ENCODE measurements at regions not wholly inside any gene's neighbourhood (a gene's known extent, or its start where the extent isn't known, plus 50 kb on each side); places are given as distances from the start of the nearest gene placed in this dataset.

GRCh38 chr13:97654236-97654635 is 220.3 kb downstream of the RAP2A start:
- Histone ChIP-seq H3K4me1 (ENCODE audit: control insufficient read depth in 1 of 2, insufficient read depth in 2 of 2, low read length in 2 of 2) (peaks cover 0 to 2% of the 10 kb centered on the region in 2 experiments), H2BK12ac (ENCODE audit: low read length) (no peak overlapping the region), H3K4me3 (ENCODE audit: low read depth, low read length) (no peak overlapping the region), H3K36me3 (ENCODE audit: control insufficient read depth in 1 of 2, insufficient read depth in 2 of 2, low read length in 2 of 2) (no peaks in the 10 kb centered on the region), H3K23ac (ENCODE audit: low read length) (no peak overlapping the region), H4K91ac (ENCODE audit: low read depth, low read length) (no peak overlapping the region), H3K4me2 (ENCODE audit: low read length) (no peak overlapping the region), H2AK5ac (ENCODE audit: low read length) (no peak overlapping the region), H2BK5ac (ENCODE audit: low read depth, low read length, poor library complexity) (no peak overlapping the region), H3K14ac (ENCODE audit: low read length) (no peak overlapping the region), H3K79me2 (ENCODE audit: control insufficient read depth, insufficient read depth, low read length, poor library complexity) (no peaks in the 10 kb centered on the region), H2AFZ (ENCODE audit: insufficient read depth, low read length, poor library complexity) (no peak overlapping the region), H3K18ac (ENCODE audit: low read length) (no peak overlapping the region), H4K8ac (ENCODE audit: low read depth, low read length) (no peak overlapping the region), H3K4ac (ENCODE audit: low read depth, low read length) (no peak overlapping the region), H3K79me1 (ENCODE audit: low read length) (no peaks in the 10 kb centered on the region), H3K9me3 (ENCODE audit: insufficient read depth, low read depth, low read length) (no peaks in the 10 kb centered on the region), H3K27ac (ENCODE audit: low read depth, low read length) (no peak overlapping the region), H3K27me3 (ENCODE audit: insufficient read depth, low read length) (no peaks in the 10 kb centered on the region), H3K9ac (ENCODE audit: low read length) (no peak overlapping the region), H2BK120ac (ENCODE audit: insufficient read depth, low read length, poor library complexity) (no peak overlapping the region), H4K12ac (ENCODE audit: low read depth, low read length) (no peak overlapping the region)
- DNase-seq, result no peak
- no CpG with 5 or more reads among the region's 5 CpGs for WGBS (ENCODE audit: extremely low coverage, insufficient coverage, insufficient read length)

DNA sequence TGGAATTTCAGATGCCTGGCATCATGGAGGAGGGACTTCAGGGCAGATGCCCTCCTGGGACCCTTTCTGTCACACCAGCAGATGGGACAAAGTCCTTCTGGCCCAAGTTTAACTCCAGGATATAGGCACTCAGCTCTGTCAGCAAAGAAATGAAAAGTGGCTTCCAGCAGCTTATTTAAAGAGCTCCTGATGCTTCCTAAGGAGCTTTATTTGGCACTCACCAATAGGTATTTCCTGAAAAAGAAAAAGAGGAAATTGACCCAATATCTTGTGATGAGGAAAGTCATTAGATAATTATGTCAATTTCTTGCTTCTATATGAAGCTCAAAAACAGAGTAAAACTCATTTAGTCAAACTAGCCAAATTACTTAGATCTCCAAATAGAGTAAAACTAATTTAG is 224.6 kb downstream of the RAP2A start:
- no peak overlapping the region for H3K4me3 ChIP-seq (ENCODE audit: low read depth, low read length)
- H4K12ac ChIP-seq (ENCODE audit: low read depth, low read length), result no peak overlapping the region
- no peak overlapping the region for H3K9ac ChIP-seq (ENCODE audit: low read length)
- no peaks in the 10 kb centered on the region for H3K27me3 ChIP-seq (ENCODE audit: insufficient read depth, low read length)
- no peak overlapping the region for H3K4ac ChIP-seq (ENCODE audit: low read depth, low read length)
- H2BK5ac ChIP-seq (ENCODE audit: low read depth, low read length, poor library complexity), result no peak overlapping the region
- no peak for DNase-seq
- no peak overlapping the region for H3K4me2 ChIP-seq (ENCODE audit: low read length)
- H2AFZ ChIP-seq (ENCODE audit: insufficient read depth, low read length, poor library complexity), result no peak overlapping the region
- no peak overlapping the region for H2AK5ac ChIP-seq (ENCODE audit: low read length)
- no peak overlapping the region for H2BK120ac ChIP-seq (ENCODE audit: insufficient read depth, low read length, poor library complexity)
- no peak overlapping the region for H4K91ac ChIP-seq (ENCODE audit: low read depth, low read length)
- peaks cover 0 to 2% of the 10 kb centered on the region in 2 experiments for H3K4me1 ChIP-seq (ENCODE audit: control insufficient read depth in 1 of 2, insufficient read depth in 2 of 2, low read length in 2 of 2)
- no peaks in the 10 kb centered on the region for H3K79me2 ChIP-seq (ENCODE audit: control insufficient read depth, insufficient read depth, low read length, poor library complexity)
- no peaks in the 10 kb centered on the region for H3K36me3 ChIP-seq (ENCODE audit: control insufficient read depth in 1 of 2, insufficient read depth in 2 of 2, low read length in 2 of 2)
- H3K27ac ChIP-seq (ENCODE audit: low read depth, low read length), result no peak overlapping the region
- H4K8ac ChIP-seq (ENCODE audit: low read depth, low read length), result no peak overlapping the region
- H3K14ac ChIP-seq (ENCODE audit: low read length), result no peak overlapping the region
- H3K23ac ChIP-seq (ENCODE audit: low read length), result no peak overlapping the region
- H3K9me3 ChIP-seq (ENCODE audit: insufficient read depth, low read depth, low read length), result no peaks in the 10 kb centered on the region
- no peak overlapping the region for H3K18ac ChIP-seq (ENCODE audit: low read length)
- H2BK12ac ChIP-seq (ENCODE audit: low read length), result no peak overlapping the region
- no peaks in the 10 kb centered on the region for H3K79me1 ChIP-seq (ENCODE audit: low read length)

DNA sequence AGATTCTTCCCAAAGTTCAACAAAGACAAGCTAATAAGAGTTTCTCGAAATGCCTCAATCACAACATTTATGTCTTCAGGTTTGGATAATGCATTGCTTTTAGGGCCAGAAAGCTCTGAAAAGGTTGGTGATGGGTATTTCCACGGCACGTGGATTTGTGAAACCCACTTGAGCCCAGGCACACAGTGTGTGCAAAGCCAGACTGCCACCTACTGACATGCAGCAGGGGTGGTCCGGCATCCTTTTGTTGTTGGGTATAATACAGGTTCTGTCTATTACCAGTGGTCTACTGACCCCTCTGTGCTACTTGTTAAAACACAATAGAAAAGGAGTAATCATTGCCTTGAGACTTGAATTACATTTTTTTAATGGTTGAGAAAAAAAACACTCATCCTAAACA is 225.6 kb downstream of the RAP2A start:
- no peak overlapping the region for H3K14ac ChIP-seq (ENCODE audit: low read length)
- no peak overlapping the region for H3K23ac ChIP-seq (ENCODE audit: low read length)
- no peak for DNase-seq
- no peak overlapping the region for H2AFZ ChIP-seq (ENCODE audit: insufficient read depth, low read length, poor library complexity)
- no peak overlapping the region for H3K27ac ChIP-seq (ENCODE audit: low read depth, low read length)
- H2AK5ac ChIP-seq (ENCODE audit: low read length), result no peak overlapping the region
- no peaks in the 10 kb centered on the region for H3K36me3 ChIP-seq (ENCODE audit: control insufficient read depth in 1 of 2, insufficient read depth in 2 of 2, low read length in 2 of 2)
- no peak overlapping the region for H3K4me3 ChIP-seq (ENCODE audit: low read depth, low read length)
- H3K18ac ChIP-seq (ENCODE audit: low read length), result no peak overlapping the region
- H2BK12ac ChIP-seq (ENCODE audit: low read length), result no peak overlapping the region
- no peak overlapping the region for H3K4me2 ChIP-seq (ENCODE audit: low read length)
- H3K4ac ChIP-seq (ENCODE audit: low read depth, low read length), result no peak overlapping the region
- no peaks in the 10 kb centered on the region for H3K27me3 ChIP-seq (ENCODE audit: insufficient read depth, low read length)
- H4K91ac ChIP-seq (ENCODE audit: low read depth, low read length), result no peak overlapping the region
- no peaks in the 10 kb centered on the region for H3K9me3 ChIP-seq (ENCODE audit: insufficient read depth, low read depth, low read length)
- H4K12ac ChIP-seq (ENCODE audit: low read depth, low read length), result no peak overlapping the region
- H3K9ac ChIP-seq (ENCODE audit: low read length), result no peak overlapping the region
- no peak overlapping the region for H4K8ac ChIP-seq (ENCODE audit: low read depth, low read length)
- H3K79me2 ChIP-seq (ENCODE audit: control insufficient read depth, insufficient read depth, low read length, poor library complexity), result no peaks in the 10 kb centered on the region
- no CpG with 5 or more reads among the region's 4 CpGs for WGBS (ENCODE audit: extremely low coverage, insufficient coverage, insufficient read length)
- no peak overlapping the region for H2BK120ac ChIP-seq (ENCODE audit: insufficient read depth, low read length, poor library complexity)
- H2BK5ac ChIP-seq (ENCODE audit: low read depth, low read length, poor library complexity), result no peak overlapping the region
- peaks cover 0 to 2% of the 10 kb centered on the region in 2 experiments for H3K4me1 ChIP-seq (ENCODE audit: control insufficient read depth in 1 of 2, insufficient read depth in 2 of 2, low read length in 2 of 2)
- H3K79me1 ChIP-seq (ENCODE audit: low read length), result no peaks in the 10 kb centered on the region

DNA sequence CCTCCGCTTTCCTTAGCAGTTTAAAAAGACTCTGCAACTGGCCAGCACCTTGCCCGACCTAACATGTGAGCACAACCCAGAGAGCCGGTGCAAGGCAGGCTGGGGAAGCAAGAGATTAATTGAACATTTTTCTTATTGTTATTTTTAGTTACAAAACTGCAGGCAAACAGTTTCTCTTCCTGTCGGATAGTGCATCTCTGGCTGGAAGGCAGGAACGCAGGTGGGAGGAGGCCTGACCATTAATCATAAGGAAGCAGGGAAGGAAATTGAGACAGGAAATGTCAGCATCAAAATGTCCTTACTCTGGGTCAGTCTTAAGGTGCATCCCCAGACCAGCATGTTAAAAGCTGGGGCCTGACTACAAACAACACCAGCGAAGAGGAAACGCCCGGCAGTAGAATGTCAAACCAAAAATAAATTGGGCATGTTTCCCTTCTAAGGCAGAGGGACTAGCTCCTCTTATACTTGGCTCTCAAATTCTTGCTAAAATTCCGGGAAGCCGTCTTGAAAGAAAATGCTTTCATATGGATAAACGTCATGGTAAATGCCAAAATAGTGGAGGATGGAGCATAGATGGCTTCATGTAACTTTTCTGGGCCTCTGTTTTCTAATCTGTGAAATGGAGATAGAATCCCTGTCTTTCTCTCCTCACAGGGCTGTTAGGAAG is 226.8 kb downstream of the RAP2A start:
- no peak overlapping the region for H2BK5ac ChIP-seq (ENCODE audit: low read depth, low read length, poor library complexity)
- no peak overlapping the region for H2AFZ ChIP-seq (ENCODE audit: insufficient read depth, low read length, poor library complexity)
- no peak for DNase-seq
- H3K23ac ChIP-seq (ENCODE audit: low read length), result no peak overlapping the region
- no peaks in the 10 kb centered on the region for H3K79me2 ChIP-seq (ENCODE audit: control insufficient read depth, insufficient read depth, low read length, poor library complexity)
- H3K14ac ChIP-seq (ENCODE audit: low read length), result no peak overlapping the region
- H2BK120ac ChIP-seq (ENCODE audit: insufficient read depth, low read length, poor library complexity), result no peak overlapping the region
- no peak overlapping the region for H3K18ac ChIP-seq (ENCODE audit: low read length)
- WGBS (ENCODE audit: extremely low coverage, insufficient coverage, insufficient read length), result no CpG with 5 or more reads among the region's 11 CpGs
- no peak overlapping the region for H2BK12ac ChIP-seq (ENCODE audit: low read length)
- H3K36me3 ChIP-seq (ENCODE audit: control insufficient read depth in 1 of 2, insufficient read depth in 2 of 2, low read length in 2 of 2), result no peaks in the 10 kb centered on the region
- H4K8ac ChIP-seq (ENCODE audit: low read depth, low read length), result no peak overlapping the region
- H3K79me1 ChIP-seq (ENCODE audit: low read length), result no peaks in the 10 kb centered on the region
- H4K91ac ChIP-seq (ENCODE audit: low read depth, low read length), result no peak overlapping the region
- H2AK5ac ChIP-seq (ENCODE audit: low read length), result no peak overlapping the region
- H3K4me1 ChIP-seq (ENCODE audit: control insufficient read depth in 1 of 2, insufficient read depth in 2 of 2, low read length in 2 of 2), result peaks cover 0 to 2% of the 10 kb centered on the region in 2 experiments
- no peak overlapping the region for H3K9ac ChIP-seq (ENCODE audit: low read length)
- H3K27me3 ChIP-seq (ENCODE audit: insufficient read depth, low read length), result no peaks in the 10 kb centered on the region
- H3K4ac ChIP-seq (ENCODE audit: low read depth, low read length), result no peak overlapping the region
- no peak overlapping the region for H3K4me3 ChIP-seq (ENCODE audit: low read depth, low read length)
- H3K4me2 ChIP-seq (ENCODE audit: low read length), result no peak overlapping the region
- no peak overlapping the region for H3K27ac ChIP-seq (ENCODE audit: low read depth, low read length)
- no peaks in the 10 kb centered on the region for H3K9me3 ChIP-seq (ENCODE audit: insufficient read depth, low read depth, low read length)
- no peak overlapping the region for H4K12ac ChIP-seq (ENCODE audit: low read depth, low read length)
